Inferior parietal cortex (tissue), 1 donor: ENCODE measurements at regions not wholly inside any gene's neighbourhood (a gene's known extent, or its start where the extent isn't known, plus 50 kb on each side); places are given as distances from the start of the nearest gene placed in this dataset.

ENCODE experiments used
- DNase-seq: peaks from one replicate; pipeline ENCODE4 v3.0.0-alpha.2; 2016; ENCODE audit errors: extremely low spot score

GRCh38 chrX:94041881-94042280 is 367.9 kb downstream of the FAM133A start:
- DNase-seq = no peak

GRCh38 chrX:94045724-94046123 is 371.7 kb downstream of the FAM133A start:
- DNase-seq = no peak

GRCh38 chrX:94051926-94052325 is 377.9 kb downstream of the FAM133A start:
- DNase-seq = no peak

- no peak for DNase-seq
These were observed 379.6 kb downstream of the FAM133A start for GRCh38 chrX:94053575-94053974.

- DNase-seq = no peak
These were observed 383.4 kb downstream of the FAM133A start for GRCh38 chrX:94057385-94057784.

- peak; percentile 20 for DNase-seq
These were observed 384.8 kb downstream of the FAM133A start for GRCh38 chrX:94058728-94059382.

GRCh38 chrX:94065091-94065490 is 391.1 kb downstream of the FAM133A start:
- no peak for DNase-seq

- no peak for DNase-seq
These were observed 415.1 kb downstream of the FAM133A start for GRCh38 chrX:94089149-94089548.

- no peak for DNase-seq
These were observed 423.9 kb downstream of the FAM133A start for GRCh38 chrX:94097868-94098267.

GRCh38 chrX:94107981-94108380 is 434.0 kb downstream of the FAM133A start:
- DNase-seq = no peak

- no peak for DNase-seq
These were observed 440.4 kb downstream of the FAM133A start for GRCh38 chrX:94114362-94114761.

GRCh38 chrX:94121799-94122198 is 447.8 kb downstream of the FAM133A start:
- no peak for DNase-seq

- no peak for DNase-seq
These were observed 449.1 kb downstream of the FAM133A start for GRCh38 chrX:94123062-94123461.

GRCh38 chrX:94162971-94163370 is 489.0 kb downstream of the FAM133A start:
- DNase-seq = no peak

- no peak for DNase-seq
These were observed 504.3 kb downstream of the FAM133A start for GRCh38 chrX:94178145-94178788.

GRCh38 chrX:94204524-94204923 is 530.5 kb downstream of the FAM133A start:
- DNase-seq = no peak

- DNase-seq = no peak
These were observed 542.7 kb downstream of the FAM133A start for GRCh38 chrX:94216738-94217137.

- no peak for DNase-seq
These were observed 578.2 kb downstream of the FAM133A start for GRCh38 chrX:94252211-94252610.

GRCh38 chrX:94256396-94256795 is 582.4 kb downstream of the FAM133A start:
- DNase-seq = no peak

GRCh38 chrX:94265323-94265722 is 591.3 kb downstream of the FAM133A start:
- DNase-seq = no peak

- no peak for DNase-seq
These were observed 614.3 kb downstream of the FAM133A start for GRCh38 chrX:94288325-94288724.

- DNase-seq = no peak
These were observed 615.0 kb downstream of the FAM133A start for GRCh38 chrX:94288972-94289371.

- DNase-seq = no peak
These were observed 628.4 kb downstream of the FAM133A start for GRCh38 chrX:94302446-94302845.

- no peak for DNase-seq
These were observed 655.2 kb downstream of the FAM133A start for GRCh38 chrX:94329182-94329581.
